WERI-Rb-1 (cell line): ENCODE measurements at regions not wholly inside any gene's neighbourhood (a gene's known extent, or its start where the extent isn't known, plus 50 kb on each side); places are given as distances from the start of the nearest gene placed in this dataset.

Experiments used
- DNase-seq: peaks from one replicate; pipeline ENCODE4 v3.0.0-alpha.2; 2020
- H3K27ac ChIP-seq: fragments of 250-450 bp; sonication (Bioruptor Pico); 2 replicates; pipeline ENCODE4 v1.5.1; 2020; ENCODE audit warnings: mild to moderate bottlenecking, moderate library complexity
- H3K27me3 ChIP-seq: fragments of 250-450 bp; sonication (Bioruptor Pico); 2 replicates; pipeline ENCODE4 v1.5.1; 2021; ENCODE audit warnings: mild to moderate bottlenecking, low read depth, moderate library complexity; ENCODE audit not compliant: insufficient read depth, severe bottlenecking
- H3K36me3 ChIP-seq: fragments of 250-450 bp; sonication (Bioruptor Pico); 2 replicates; pipeline ENCODE4 v1.5.1; 2020; ENCODE audit warnings: mild to moderate bottlenecking, moderate library complexity
- H3K4me3 ChIP-seq: 2 replicates; pipeline ENCODE4 v1.5.1; 2011; ENCODE audit warnings: low read depth, mild to moderate bottlenecking, control low read depth, low read length
- H3K9me3 ChIP-seq: fragments of 250-450 bp; sonication (Bioruptor Pico); 2 replicates; pipeline ENCODE4 v1.5.1; 2021; ENCODE audit warnings: mild to moderate bottlenecking, moderate library complexity; ENCODE audit not compliant: severe bottlenecking
- TF ChIP-seq, protein P1 (sequence below): IDR thresholded peaks from 2 replicates; pipeline ENCODE4 v1.5.1; 2011; ENCODE audit warnings: low read depth, mild to moderate bottlenecking, control low read depth, inconsistent platforms, low read length

GRCh38 chr13:78176880-78177279 lies 258.2 kb upstream of the EDNRB start:
- TF ChIP-seq, protein P1, sequence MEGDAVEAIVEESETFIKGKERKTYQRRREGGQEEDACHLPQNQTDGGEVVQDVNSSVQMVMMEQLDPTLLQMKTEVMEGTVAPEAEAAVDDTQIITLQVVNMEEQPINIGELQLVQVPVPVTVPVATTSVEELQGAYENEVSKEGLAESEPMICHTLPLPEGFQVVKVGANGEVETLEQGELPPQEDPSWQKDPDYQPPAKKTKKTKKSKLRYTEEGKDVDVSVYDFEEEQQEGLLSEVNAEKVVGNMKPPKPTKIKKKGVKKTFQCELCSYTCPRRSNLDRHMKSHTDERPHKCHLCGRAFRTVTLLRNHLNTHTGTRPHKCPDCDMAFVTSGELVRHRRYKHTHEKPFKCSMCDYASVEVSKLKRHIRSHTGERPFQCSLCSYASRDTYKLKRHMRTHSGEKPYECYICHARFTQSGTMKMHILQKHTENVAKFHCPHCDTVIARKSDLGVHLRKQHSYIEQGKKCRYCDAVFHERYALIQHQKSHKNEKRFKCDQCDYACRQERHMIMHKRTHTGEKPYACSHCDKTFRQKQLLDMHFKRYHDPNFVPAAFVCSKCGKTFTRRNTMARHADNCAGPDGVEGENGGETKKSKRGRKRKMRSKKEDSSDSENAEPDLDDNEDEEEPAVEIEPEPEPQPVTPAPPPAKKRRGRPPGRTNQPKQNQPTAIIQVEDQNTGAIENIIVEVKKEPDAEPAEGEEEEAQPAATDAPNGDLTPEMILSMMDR = no peak
- DNase-seq = no peak
- no peak overlapping the region for H3K4me3 ChIP-seq
- H3K27ac ChIP-seq = no peak overlapping the region
- no peaks in the 10 kb centered on the region for H3K27me3 ChIP-seq
- no peaks in the 10 kb centered on the region for H3K9me3 ChIP-seq
- H3K36me3 ChIP-seq = no peaks in the 10 kb centered on the region

GRCh38 chr13:78169386-78169785 lies 250.8 kb upstream of the EDNRB start:
- no peaks in the 10 kb centered on the region for H3K9me3 ChIP-seq
- H3K36me3 ChIP-seq = no peaks in the 10 kb centered on the region
- no peak overlapping the region for H3K27ac ChIP-seq
- H3K4me3 ChIP-seq = no peak overlapping the region
- no peak for DNase-seq
- no peaks in the 10 kb centered on the region for H3K27me3 ChIP-seq
- TF ChIP-seq, protein P1 = no peak

DNA sequence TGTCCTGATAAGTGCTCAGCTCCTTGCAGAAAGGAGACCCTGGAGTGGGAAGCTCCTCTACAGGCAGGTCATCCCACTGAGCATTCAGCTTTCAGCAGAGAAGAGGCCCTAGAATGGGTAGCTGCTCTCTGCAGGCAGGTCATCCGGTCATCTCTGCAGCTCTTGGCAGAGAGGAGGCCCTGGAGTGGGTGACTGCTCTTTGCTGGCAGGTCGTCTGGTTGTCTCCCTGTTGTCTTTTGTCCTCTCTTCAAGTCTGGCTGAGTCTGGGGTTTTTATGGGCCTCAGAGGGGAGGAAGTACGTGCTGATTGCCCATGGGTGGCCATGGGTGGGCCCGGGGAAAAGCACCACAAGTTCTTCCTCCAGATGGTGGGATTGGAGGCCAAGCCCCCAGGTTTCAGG lies 250.3 kb upstream of the EDNRB start:
- Histone ChIP-seq H3K27ac (no peak overlapping the region), H3K4me3 (no peak overlapping the region), H3K27me3 (no peaks in the 10 kb centered on the region), H3K36me3 (no peaks in the 10 kb centered on the region), H3K9me3 (no peaks in the 10 kb centered on the region)
- TF ChIP-seq, protein P1 = no peak
- DNase-seq = no peak

- DNase-seq = no peak
- Histone ChIP-seq H3K4me3 (no peak overlapping the region), H3K27me3 (no peaks in the 10 kb centered on the region), H3K27ac (no peak overlapping the region), H3K36me3 (no peaks in the 10 kb centered on the region), H3K9me3 (no peaks in the 10 kb centered on the region)
- TF ChIP-seq, protein P1 = no peak
Observed at GRCh38 chr13:78161266-78161665, 242.6 kb upstream of the EDNRB start.

DNA sequence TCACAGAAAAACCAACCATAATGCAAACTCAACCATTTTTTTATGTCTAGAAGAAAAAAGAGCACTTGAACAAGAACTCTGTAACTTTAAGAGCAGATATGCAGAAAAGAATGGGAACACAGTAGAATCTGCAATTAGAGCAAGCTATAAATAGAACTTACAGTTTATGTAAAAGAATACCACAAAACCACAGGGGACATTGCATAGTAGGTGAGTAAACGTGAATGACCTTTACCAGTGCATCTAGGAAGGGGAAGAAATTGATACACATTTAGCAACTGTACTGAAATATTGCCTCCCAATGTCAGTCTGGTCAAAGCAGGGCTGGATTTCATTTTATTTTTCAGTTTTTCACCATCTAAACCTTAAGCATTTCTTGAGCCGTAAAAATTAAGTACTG lies 242.2 kb upstream of the EDNRB start:
- DNase-seq = no peak
- H3K4me3 ChIP-seq = no peak overlapping the region
- no peak overlapping the region for H3K27ac ChIP-seq
- TF ChIP-seq, protein P1 = no peak
- no peaks in the 10 kb centered on the region for H3K27me3 ChIP-seq
- no peaks in the 10 kb centered on the region for H3K36me3 ChIP-seq
- no peaks in the 10 kb centered on the region for H3K9me3 ChIP-seq

DNA sequence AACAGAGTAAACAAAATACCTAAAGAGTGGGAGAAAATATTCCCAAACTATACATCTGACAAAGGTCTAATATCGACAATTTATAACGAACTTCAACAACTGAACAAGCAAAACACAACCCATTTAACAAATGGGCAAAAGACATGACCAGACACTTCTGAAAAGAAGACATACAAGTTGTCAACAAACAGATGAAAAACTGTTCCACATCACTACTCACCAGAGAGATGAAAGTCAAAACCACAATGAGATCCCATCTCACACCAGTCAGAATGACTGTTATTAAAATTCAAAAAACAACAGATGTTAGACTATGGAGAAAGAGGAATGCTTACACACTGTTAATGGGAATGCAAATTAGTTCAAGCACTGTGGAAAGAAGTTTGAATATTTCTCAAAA lies 233.8 kb upstream of the EDNRB start:
- no peak for DNase-seq
- Histone ChIP-seq H3K27me3 (no peaks in the 10 kb centered on the region), H3K4me3 (no peak overlapping the region), H3K27ac (no peak overlapping the region), H3K36me3 (no peaks in the 10 kb centered on the region), H3K9me3 (no peaks in the 10 kb centered on the region)
- TF ChIP-seq, protein P1 = no peak
